ENCODE measurements at regions not wholly inside any gene's neighbourhood (a gene's known extent, or its start where the extent isn't known, plus 50 kb on each side); places are given as distances from the start of the nearest gene placed in this dataset.
"Not testable (repeated sequence)": the region's sequence is repeated elsewhere in the genome, so short reads cannot be mapped to it uniquely, and the experiment has no call there.

GRCh38 chr9:81313877-81314276, 375.5 kb downstream of the TLE1 start:
- no peak overlapping the region for H3K27ac ChIP-seq
- no peak overlapping the region for H3K4me3 ChIP-seq
- no peaks in the 10 kb centered on the region for H3K9me3 ChIP-seq
- TF ChIP-seq POLR2A (IDR thresholded peaks at IDR 0.05) (no peak), CTCF (IDR thresholded peaks at IDR 0.05) (no peak)
- intact Hi-C loops (cut with DNase I) = no loop called here
- no peaks in the 10 kb centered on the region for H3K36me3 ChIP-seq
- no peaks in the 10 kb centered on the region for H3K4me1 ChIP-seq
- ATAC-seq (no peak), DNase-seq (no peak)
- no peaks in the 10 kb centered on the region for H3K27me3 ChIP-seq
- WGBS, 4 donors = 83 to 96% (median 92%) methylated on average over 2 of the region's 2 CpGs

GRCh38 chr9:81312346-81312745, 377.0 kb downstream of the TLE1 start:
- H3K27ac ChIP-seq = no peak overlapping the region
- TF ChIP-seq CTCF (IDR thresholded peaks at IDR 0.05) (peak in 3 of 12 donors; percentile 5 to 15 (median 11)), POLR2A (IDR thresholded peaks at IDR 0.05) (no peak)
- WGBS, 4 donors = 58 to 80% (median 71%) methylated on average over 3 of the region's 3 CpGs
- peaks cover 0 to 2% (median 0%) of the 10 kb centered on the region in 12 donors for H3K9me3 ChIP-seq
- no peaks in the 10 kb centered on the region for H3K36me3 ChIP-seq
- no peaks in the 10 kb centered on the region for H3K27me3 ChIP-seq
- no peak for DNase-seq
- intact Hi-C loops (cut with DNase I) = no loop called here
- no peaks in the 10 kb centered on the region for H3K4me1 ChIP-seq
- H3K4me3 ChIP-seq = no peak overlapping the region
- no peak for ATAC-seq

- DNase-seq (no peak), ATAC-seq (no peak)
- intact Hi-C loops (cut with DNase I) = no loop called here
- TF ChIP-seq POLR2A (IDR thresholded peaks at IDR 0.05) = no peak
- TF ChIP-seq CTCF (IDR thresholded peaks at IDR 0.05) = no peak
- Histone ChIP-seq H3K4me3 (no peak overlapping the region), H3K4me1 (no peaks in the 10 kb centered on the region), H3K36me3 (no peaks in the 10 kb centered on the region), H3K9me3 (peaks cover 0 to 2% (median 0%) of the 10 kb centered on the region in 12 donors), H3K27me3 (no peaks in the 10 kb centered on the region), H3K27ac (no peak overlapping the region)
- WGBS, 4 donors = 82 to 90% (median 84%) methylated on average over 4 of the region's 4 CpGs
Measured at GRCh38 chr9:81308404-81308803, 380.9 kb downstream of the TLE1 start.

- H3K9me3 ChIP-seq; H3K27ac ChIP-seq; H3K4me1 ChIP-seq; H3K36me3 ChIP-seq; intact Hi-C loops (cut with DNase I); ATAC-seq; DNase-seq; H3K4me3 ChIP-seq; H3K27me3 ChIP-seq: not testable (repeated sequence)
- WGBS, 4 donors = 77 to 81% (median 78%) methylated on average over 5 of the region's 5 CpGs
Measured at GRCh38 chr9:81307791-81308190, 381.6 kb downstream of the TLE1 start.

- H3K4me3 ChIP-seq = no peak overlapping the region
- intact Hi-C loops (cut with DNase I) = no loop called here
- DNase-seq (no peak), ATAC-seq (no peak)
- TF ChIP-seq CTCF (IDR thresholded peaks at IDR 0.05) (no peak), POLR2A (IDR thresholded peaks at IDR 0.05) (no peak)
- no peaks in the 10 kb centered on the region for H3K27me3 ChIP-seq
- H3K36me3 ChIP-seq = no peaks in the 10 kb centered on the region
- no peaks in the 10 kb centered on the region for H3K4me1 ChIP-seq
- 86 to 90% (median 89%) methylated on average over 6 of the region's 6 CpGs for WGBS, 4 donors
- H3K9me3 ChIP-seq = peaks cover 0 to 11% (median 0%) of the 10 kb centered on the region in 12 donors
- no peak overlapping the region for H3K27ac ChIP-seq
Measured at GRCh38 chr9:81305561-81306182, 383.7 kb downstream of the TLE1 start.
